Caco-2 (cell line): ENCODE measurements at regions not wholly inside any gene's neighbourhood (a gene's known extent, or its start where the extent isn't known, plus 50 kb on each side); places are given as distances from the start of the nearest gene placed in this dataset.

ENCODE experiments used
- BruUV-seq: library from RNA; stranded (reverse); fragments of 400-500 nt; replicated peaks from 2 replicates; lab custom pipeline; 2021; lab: Mats Ljungman, UMichigan
- CTCF ChIA-PET: fragments of 300-600 bp; sonication (Branson Sonifier 250); formaldehyde crosslinking; loops from one replicate; lab custom pipeline; 2022; ENCODE audit warnings: antibody characterized with exemption; lab: Charles Lee
- POLR2A ChIA-PET: fragments of 300-600 bp; sonication (Branson Sonifier 250); formaldehyde crosslinking; loops from one replicate; lab custom pipeline; 2022; ENCODE audit warnings: antibody characterized with exemption; lab: Charles Lee
- DNase-seq, 2 experiments: peaks; one replicate each; pipeline versions ENCODE4 v3.0.0 to v3.0.0-alpha.2; 2020 to 2022
- H3K27me3 ChIP-seq: replicated peaks from 2 replicates; pipeline ENCODE4 v1.6.0; 2011; ENCODE audit warnings: low read length; ENCODE audit not compliant: control insufficient read depth, insufficient read depth
- H3K36me3 ChIP-seq: 2 replicates; pipeline ENCODE4 v1.5.1; 2011; ENCODE audit warnings: low read length; ENCODE audit not compliant: control insufficient read depth, insufficient read depth
- H3K4me1 ChIP-seq: fragments of 250-450 bp; sonication (Bioruptor Pico); 2 replicates; pipeline ENCODE4 v1.5.1; 2020; ENCODE audit warnings: mild to moderate bottlenecking
- H3K4me3 ChIP-seq: 2 replicates; pipeline ENCODE4 v1.5.1; 2011; ENCODE audit warnings: low read depth, mild to moderate bottlenecking, control low read depth, low read length
- H3K9me3 ChIP-seq: fragments of 250-450 bp; sonication (Bioruptor Pico); 2 replicates; pipeline ENCODE4 v1.5.1; 2020; ENCODE audit warnings: mild to moderate bottlenecking, moderate library complexity
- H3K27ac Mint-ChIP-seq: one replicate; pipeline ENCODE4 v1.8.0; 2022; ENCODE audit warnings: mixed read lengths; ENCODE audit not compliant: unreplicated experiment
- H3K27me3 Mint-ChIP-seq: one replicate; pipeline ENCODE4 v1.8.0; 2022; ENCODE audit warnings: mixed read lengths; ENCODE audit not compliant: insufficient read depth, unreplicated experiment
- H3K36me3 Mint-ChIP-seq: one replicate; pipeline ENCODE4 v1.8.0; 2022; ENCODE audit warnings: mild to moderate bottlenecking, mixed read lengths; ENCODE audit not compliant: insufficient read depth, unreplicated experiment
- H3K4me1 Mint-ChIP-seq: one replicate; pipeline ENCODE4 v1.8.0; 2022; ENCODE audit warnings: low read depth, mixed read lengths; ENCODE audit not compliant: unreplicated experiment
- H3K4me3 Mint-ChIP-seq: one replicate; pipeline ENCODE4 v1.8.0; 2022; ENCODE audit warnings: mild to moderate bottlenecking, moderate library complexity, mixed read lengths; ENCODE audit not compliant: unreplicated experiment
- H3K9me3 Mint-ChIP-seq: one replicate; pipeline ENCODE4 v1.8.0; 2022; ENCODE audit warnings: mixed read lengths; ENCODE audit not compliant: unreplicated experiment
- intact Hi-C: fragments of 100-400 bp; cut with micrococcal nuclease; formaldehyde crosslinking; loops from one replicate; pipeline ENCODE4 v1.10.0; 2022; ENCODE audit not compliant: unreplicated experiment
- TF ChIP-seq, protein P1 (sequence below), 2 experiments: fragments of 200-600 bp in 1 of 2; IDR thresholded peaks; 1 replicate in 1 of 2; 2 replicates in 1 of 2; pipeline versions ENCODE4 v1.5.1 to v1.8.0; 2011 to 2022; ENCODE audit warnings: antibody characterized with exemption in 1 of 2, control low read depth in 1 of 2, inconsistent platforms in 1 of 2, low read depth in 1 of 2, low read length in 1 of 2, mild to moderate bottlenecking in 1 of 2, moderate library complexity in 1 of 2; ENCODE audit not compliant: insufficient read depth in 1 of 2, severe bottlenecking in 1 of 2, unreplicated experiment in 1 of 2

DNA sequence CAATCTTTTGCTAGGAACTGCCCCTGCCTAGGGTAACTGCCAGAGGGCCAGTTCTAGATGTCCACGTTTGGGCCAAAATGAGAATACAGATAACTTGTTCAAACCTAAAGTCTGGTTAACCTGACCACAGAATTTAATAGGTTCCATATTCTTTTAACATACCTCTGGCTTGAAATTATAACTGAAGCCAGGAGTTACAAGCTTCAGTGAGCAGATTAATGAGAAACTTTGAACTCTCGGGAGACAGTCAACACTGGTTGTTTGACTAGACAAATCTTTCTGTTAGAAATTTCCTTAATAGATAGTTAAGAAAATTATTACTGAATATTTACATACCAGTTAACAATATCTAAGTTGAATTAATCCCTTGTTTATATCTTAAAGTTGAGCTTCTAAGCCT, 110.0 kb upstream of the KLF7 start:
- Mint-ChIP-seq H3K36me3 (no peaks in the 10 kb centered on the region), H3K27me3 (no peaks in the 10 kb centered on the region), H3K9me3 (no peaks in the 10 kb centered on the region), H3K4me1 (no peaks in the 10 kb centered on the region), H3K27ac (no peak overlapping the region), H3K4me3 (no peak overlapping the region)
- no peaks in the 10 kb centered on the region for H3K4me1 ChIP-seq
- intact Hi-C loops, result loop anchor here (1.0 kb wide), 1 partner anchor 29 kb away; no protein-coding TSS in a partner anchor
- no peaks in the 10 kb centered on the region for H3K36me3 ChIP-seq
- ChIA-PET POLR2A (no interaction called here), CTCF (interaction anchor here (0.9 kb wide), 1 partner anchor 66 kb away, joined by 3 read pairs; no protein-coding TSS in a partner anchor)
- no peak for DNase-seq
- no peak overlapping the region for H3K4me3 ChIP-seq
- BruUV-seq, result no TSS peak
- TF ChIP-seq, protein P1, sequence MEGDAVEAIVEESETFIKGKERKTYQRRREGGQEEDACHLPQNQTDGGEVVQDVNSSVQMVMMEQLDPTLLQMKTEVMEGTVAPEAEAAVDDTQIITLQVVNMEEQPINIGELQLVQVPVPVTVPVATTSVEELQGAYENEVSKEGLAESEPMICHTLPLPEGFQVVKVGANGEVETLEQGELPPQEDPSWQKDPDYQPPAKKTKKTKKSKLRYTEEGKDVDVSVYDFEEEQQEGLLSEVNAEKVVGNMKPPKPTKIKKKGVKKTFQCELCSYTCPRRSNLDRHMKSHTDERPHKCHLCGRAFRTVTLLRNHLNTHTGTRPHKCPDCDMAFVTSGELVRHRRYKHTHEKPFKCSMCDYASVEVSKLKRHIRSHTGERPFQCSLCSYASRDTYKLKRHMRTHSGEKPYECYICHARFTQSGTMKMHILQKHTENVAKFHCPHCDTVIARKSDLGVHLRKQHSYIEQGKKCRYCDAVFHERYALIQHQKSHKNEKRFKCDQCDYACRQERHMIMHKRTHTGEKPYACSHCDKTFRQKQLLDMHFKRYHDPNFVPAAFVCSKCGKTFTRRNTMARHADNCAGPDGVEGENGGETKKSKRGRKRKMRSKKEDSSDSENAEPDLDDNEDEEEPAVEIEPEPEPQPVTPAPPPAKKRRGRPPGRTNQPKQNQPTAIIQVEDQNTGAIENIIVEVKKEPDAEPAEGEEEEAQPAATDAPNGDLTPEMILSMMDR (IDR thresholded peaks at IDR 0.05; ENCODE audit: insufficient read depth in 1 of 2, low read depth in 1 of 2, low read length in 1 of 2, severe bottlenecking in 1 of 2, unreplicated experiment in 1 of 2), result no peak
- H3K9me3 ChIP-seq, result no peaks in the 10 kb centered on the region
- no peaks in the 10 kb centered on the region for H3K27me3 ChIP-seq

DNA sequence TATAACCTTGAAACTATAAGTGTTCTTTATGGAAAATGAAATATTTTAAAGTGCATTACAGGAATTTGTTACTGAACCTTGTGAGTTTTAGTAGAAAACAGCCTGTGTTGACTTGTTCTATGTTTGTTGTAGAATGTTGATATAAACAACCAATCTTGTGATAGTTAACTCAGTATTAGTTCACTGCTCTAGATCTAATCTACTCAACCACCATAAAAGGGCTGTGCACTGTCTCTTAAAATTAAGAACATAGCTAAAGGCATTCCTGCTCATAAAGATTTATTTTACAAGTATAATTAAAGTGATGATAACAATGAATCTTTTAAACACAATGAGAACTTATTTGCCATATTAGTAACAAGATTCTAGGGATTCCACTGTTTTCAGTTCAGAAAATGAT, 110.5 kb upstream of the KLF7 start:
- CTCF ChIA-PET, result no interaction called here
- TF ChIP-seq, protein P1 (IDR thresholded peaks at IDR 0.05; ENCODE audit: insufficient read depth in 1 of 2, low read depth in 1 of 2, low read length in 1 of 2, severe bottlenecking in 1 of 2, unreplicated experiment in 1 of 2), result no peak
- H3K9me3 Mint-ChIP-seq, result no peaks in the 10 kb centered on the region
- H3K27me3 Mint-ChIP-seq, result no peaks in the 10 kb centered on the region
- H3K27me3 ChIP-seq, result no peaks in the 10 kb centered on the region
- no peaks in the 10 kb centered on the region for H3K4me1 ChIP-seq
- intact Hi-C loops, result loop anchor here (1.0 kb wide), 1 partner anchor 28 kb away; no protein-coding TSS in a partner anchor
- no peak for DNase-seq
- H3K4me1 Mint-ChIP-seq, result no peaks in the 10 kb centered on the region
- no peaks in the 10 kb centered on the region for H3K36me3 Mint-ChIP-seq
- H3K36me3 ChIP-seq, result no peaks in the 10 kb centered on the region
- no peak overlapping the region for H3K4me3 Mint-ChIP-seq
- POLR2A ChIA-PET, result no interaction called here
- H3K4me3 ChIP-seq, result no peak overlapping the region
- BruUV-seq, result no TSS peak
- no peaks in the 10 kb centered on the region for H3K9me3 ChIP-seq
- no peak overlapping the region for H3K27ac Mint-ChIP-seq

DNA sequence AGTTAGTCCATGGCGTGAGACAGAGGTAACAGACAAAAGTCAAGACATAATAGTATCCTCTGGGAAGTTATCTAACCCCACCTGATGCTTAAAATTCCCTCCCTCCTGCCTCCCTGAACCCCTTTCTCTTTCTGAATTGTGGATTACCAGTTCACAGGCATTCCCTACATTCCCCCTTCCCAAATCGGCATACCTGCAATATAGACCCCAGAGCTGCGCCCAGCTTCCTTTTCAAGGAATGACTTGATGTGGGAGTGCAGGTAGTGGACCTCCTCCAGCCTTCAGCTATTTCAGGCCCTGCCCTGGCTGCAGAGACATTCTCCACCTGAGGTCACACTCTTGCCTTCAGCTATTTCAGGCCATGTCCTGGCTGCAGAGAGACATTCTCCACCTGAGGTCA, 111.1 kb upstream of the KLF7 start:
- ChIA-PET CTCF (no interaction called here), POLR2A (no interaction called here)
- H3K27me3 ChIP-seq, result no peaks in the 10 kb centered on the region
- Mint-ChIP-seq H3K4me1 (no peaks in the 10 kb centered on the region), H3K36me3 (no peaks in the 10 kb centered on the region), H3K9me3 (no peaks in the 10 kb centered on the region), H3K27ac (no peak overlapping the region), H3K4me3 (no peak overlapping the region), H3K27me3 (no peaks in the 10 kb centered on the region)
- no peak for DNase-seq
- no peaks in the 10 kb centered on the region for H3K36me3 ChIP-seq
- H3K4me1 ChIP-seq, result no peaks in the 10 kb centered on the region
- no peak overlapping the region for H3K4me3 ChIP-seq
- no TSS peak for BruUV-seq
- TF ChIP-seq, protein P1 (IDR thresholded peaks at IDR 0.05; ENCODE audit: insufficient read depth in 1 of 2, low read depth in 1 of 2, low read length in 1 of 2, severe bottlenecking in 1 of 2, unreplicated experiment in 1 of 2), result no peak
- H3K9me3 ChIP-seq, result no peaks in the 10 kb centered on the region
- intact Hi-C loops, result loop anchor here (1.0 kb wide), 1 partner anchor 27 kb away; no protein-coding TSS in a partner anchor
